Stimulated activated CD8-positive, alpha-beta memory T cell treated with anti-CD3 and anti-CD28 coated beads, Interleukin-7, amount 100 ng/mL, for 1 hour (primary cell): ENCODE measurements at regions not wholly inside any gene's neighbourhood (a gene's known extent, or its start where the extent isn't known, plus 50 kb on each side); places are given as distances from the start of the nearest gene placed in this dataset.
"Not testable (repeated sequence)": the region's sequence is repeated elsewhere in the genome, so short reads cannot be mapped to it uniquely, and the experiment has no call there.

Experiments
- DNase-seq, 2 donors: peaks; one replicate each; pipeline ENCODE4 v3.0.0-alpha.2; 2020; ENCODE audit warnings: low read depth in 2 of 2

GRCh38 chr3:105094588-105094987 is 272.1 kb upstream of the ALCAM start:
- no peak for DNase-seq

GRCh38 chr3:105096071-105096470 is 270.6 kb upstream of the ALCAM start:
- no peak for DNase-seq

DNA sequence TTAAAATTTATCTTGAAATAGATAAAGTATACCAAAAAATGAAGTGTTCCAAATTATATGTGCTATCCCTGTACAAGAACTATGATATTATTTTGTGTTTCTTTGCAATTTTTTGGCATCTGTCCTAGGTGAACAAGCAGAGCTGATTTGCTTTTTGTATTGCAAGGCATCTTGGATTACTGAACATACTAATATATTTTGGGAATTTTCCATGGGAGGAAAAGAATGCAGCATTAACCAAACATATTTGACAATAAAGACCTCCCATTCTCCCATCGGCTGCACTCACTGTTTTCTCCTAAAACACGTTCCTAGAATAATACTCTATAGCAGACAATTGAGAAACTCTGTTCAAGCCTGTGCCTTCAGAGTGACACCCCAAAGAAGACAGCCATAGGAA is 265.1 kb upstream of the ALCAM start:
- DNase-seq = no peak

- DNase-seq = no peak
Measured at GRCh38 chr3:105103139-105103538, 263.6 kb upstream of the ALCAM start.

- DNase-seq = no peak
Measured at GRCh38 chr3:105108823-105109222, 257.9 kb upstream of the ALCAM start.

DNA sequence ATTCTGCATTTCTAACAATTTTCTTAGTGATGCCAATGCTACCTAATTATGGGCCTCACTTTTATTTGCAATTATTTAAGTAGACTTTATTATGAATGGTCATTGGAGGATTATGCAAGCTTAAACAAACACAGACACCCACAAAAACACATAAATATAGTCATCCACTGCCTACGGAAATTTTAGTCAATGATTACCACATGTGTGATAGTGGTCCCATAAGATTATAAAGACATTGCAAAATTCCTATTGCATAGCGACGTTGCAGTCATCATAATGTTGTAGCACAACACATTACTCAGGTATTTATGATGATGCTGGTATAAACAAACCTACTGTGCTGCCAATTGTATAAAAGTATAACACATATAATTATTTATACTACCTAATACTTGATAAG is 247.8 kb upstream of the ALCAM start:
- no peak for DNase-seq

- no peak for DNase-seq
Measured at GRCh38 chr3:105119801-105120340, 246.8 kb upstream of the ALCAM start.

DNA sequence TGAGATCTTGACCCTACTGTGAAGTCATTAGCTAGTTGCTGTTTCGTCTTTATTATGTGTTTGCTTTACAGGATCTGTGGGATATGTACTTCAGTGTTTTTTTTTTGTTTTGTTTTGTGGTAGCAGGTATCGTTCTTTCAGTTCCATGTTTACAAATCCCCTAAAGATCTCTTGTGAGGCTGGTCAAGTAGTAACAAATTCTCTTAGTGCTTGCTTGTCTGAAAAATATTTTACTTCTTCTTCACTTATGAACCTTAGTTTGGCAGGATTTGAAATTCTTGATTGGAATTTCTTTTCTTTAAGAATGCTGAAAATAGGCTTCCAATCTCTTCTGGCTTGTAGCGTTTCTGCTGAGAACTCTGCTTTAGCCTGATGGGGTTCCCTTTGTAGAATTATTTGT is 235.8 kb upstream of the ALCAM start:
- DNase-seq = no peak

GRCh38 chr3:105137911-105138310 is 228.8 kb upstream of the ALCAM start:
- DNase-seq = no peak

DNA sequence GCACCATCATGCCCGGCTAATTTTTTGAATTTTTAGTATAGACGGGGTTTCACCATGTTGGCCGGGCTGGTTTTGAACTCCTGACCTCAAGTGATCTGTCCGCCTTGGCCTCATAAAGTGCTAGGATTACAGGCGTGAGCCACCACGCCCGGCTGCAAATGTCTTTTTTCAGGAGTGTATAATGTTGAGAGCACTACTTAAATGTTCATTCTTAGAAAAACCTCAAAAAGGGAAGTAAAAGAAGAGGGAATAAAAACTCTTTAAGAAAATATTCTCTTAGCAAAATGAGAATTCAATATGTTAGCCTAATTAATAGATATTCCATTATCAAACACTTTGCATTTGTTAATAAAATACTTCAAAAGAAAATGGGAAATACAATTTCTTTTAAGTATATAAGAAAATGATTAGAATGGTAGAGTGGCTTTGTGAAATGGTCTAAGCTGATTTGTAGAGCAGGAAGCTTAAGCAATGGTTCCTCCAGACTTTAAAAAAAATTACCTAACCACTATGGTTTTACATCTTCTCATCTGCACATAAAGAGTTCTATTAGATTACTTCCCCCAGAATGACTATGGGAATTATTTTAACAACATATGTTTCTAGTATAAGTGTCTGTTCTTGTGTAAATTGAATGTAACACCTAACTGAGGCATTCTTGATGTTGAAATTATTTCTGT is 226.7 kb upstream of the ALCAM start:
- DNase-seq = no peak

- DNase-seq = no peak
Measured at GRCh38 chr3:105140899-105141367, 225.8 kb upstream of the ALCAM start.

DNA sequence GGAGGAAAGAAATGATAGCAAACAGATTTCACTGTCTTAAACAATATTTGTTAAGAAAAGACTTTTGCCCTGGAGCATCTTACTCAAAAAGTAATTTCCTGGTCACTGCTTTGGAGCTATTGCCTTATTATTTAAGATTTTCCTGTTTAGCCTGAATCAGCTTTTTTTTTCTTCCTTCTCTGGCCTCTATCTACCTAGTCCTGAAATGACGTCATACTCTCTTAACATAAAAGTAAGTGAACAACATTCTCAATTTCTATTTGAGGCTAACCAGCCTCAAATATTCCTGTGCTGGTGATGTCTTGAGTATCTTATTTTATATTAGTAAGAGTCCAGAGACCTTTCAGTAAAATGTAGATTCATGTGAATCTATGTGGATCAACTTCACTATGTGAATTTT is 221.9 kb upstream of the ALCAM start:
- no peak for DNase-seq

- no peak for DNase-seq
Measured at GRCh38 chr3:105145511-105145910, 221.2 kb upstream of the ALCAM start.

GRCh38 chr3:105149197-105149596 is 217.5 kb upstream of the ALCAM start:
- DNase-seq = not testable (repeated sequence)

DNA sequence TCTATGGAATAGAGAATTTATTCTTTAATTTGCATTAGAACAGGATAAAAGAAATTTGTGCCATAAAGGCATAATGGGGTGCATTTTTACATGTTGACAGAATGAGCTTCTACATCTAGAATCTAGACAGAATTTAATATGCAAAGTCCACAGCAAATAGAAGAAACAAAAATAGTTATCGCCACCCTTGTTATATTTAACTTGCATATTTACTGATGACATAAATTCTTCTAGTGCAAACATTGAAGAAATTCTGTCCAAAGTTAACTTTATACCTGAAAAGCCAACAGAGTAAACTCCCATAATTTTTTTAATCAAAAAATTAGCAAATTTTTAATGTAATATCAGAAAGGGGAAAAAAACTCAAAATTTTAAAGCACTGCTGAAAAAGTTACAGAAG is 213.7 kb upstream of the ALCAM start:
- no peak for DNase-seq

DNA sequence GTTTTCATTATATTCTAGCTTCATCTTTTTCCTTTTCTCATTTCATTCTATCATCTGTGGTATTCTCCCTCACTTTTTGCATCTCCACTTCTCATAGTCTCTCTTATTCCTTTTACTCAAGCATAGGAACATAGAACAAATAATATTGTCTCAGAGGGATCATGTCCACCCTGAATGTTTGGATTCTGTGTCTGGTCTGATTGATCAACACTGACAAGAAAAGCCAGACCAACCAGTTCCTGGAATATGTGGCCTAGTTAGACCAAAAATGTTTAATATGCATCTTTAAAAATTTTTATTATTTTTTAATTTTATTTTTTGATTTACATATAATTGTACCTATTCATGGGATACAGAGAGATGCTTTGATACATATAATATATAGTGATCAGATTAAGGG is 212.0 kb upstream of the ALCAM start:
- DNase-seq = no peak

DNA sequence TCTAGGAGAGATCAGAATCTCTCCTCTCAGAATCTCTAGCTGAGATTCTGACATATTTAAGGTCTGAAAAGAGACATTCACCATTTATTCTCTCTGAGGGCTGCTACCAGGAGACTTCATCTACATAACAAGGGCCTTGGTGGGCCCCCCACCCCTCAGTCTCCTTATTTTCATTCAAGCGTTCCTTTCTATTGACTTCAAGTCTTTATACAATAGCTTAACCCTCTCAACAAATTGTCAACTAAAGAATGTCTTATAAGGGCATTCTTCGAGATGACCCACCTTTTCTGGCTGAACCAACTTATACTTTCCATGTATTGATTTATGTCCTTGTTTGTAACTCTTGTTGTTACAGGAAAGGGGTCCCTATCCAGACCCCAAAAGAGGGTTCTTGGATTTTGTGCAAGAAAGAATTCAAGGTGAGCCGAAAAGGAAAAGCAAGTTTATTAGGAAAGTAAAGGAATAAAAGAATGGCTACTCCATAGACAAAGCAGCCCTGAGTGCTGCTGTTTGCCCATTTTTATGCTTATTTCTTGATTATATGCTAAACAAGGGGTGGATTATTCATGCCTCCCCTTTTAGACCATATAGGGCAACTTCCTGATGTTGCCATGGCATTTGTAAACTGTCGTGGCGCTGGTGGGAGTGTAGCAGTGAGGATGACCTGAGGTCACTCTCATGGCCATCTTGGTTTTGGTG is 209.5 kb upstream of the ALCAM start:
- no peak for DNase-seq

DNA sequence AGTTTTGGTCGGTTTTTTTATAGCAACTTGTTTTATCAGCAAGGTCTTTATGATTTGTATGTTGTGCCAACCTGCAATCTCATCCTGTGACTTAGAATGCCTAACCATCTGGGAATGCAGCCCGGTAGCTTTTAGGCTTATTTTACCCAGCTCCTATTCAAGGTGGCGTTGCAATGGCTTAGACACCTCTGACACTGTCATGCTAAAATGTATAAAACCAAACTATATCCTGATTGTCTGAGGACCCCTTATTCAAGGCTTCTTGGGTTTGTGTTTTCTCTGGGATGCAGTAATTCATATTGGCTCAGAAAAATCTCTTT is 209.0 kb upstream of the ALCAM start:
- no peak for DNase-seq

GRCh38 chr3:105158286-105158685 is 208.4 kb upstream of the ALCAM start:
- DNase-seq = no peak

DNA sequence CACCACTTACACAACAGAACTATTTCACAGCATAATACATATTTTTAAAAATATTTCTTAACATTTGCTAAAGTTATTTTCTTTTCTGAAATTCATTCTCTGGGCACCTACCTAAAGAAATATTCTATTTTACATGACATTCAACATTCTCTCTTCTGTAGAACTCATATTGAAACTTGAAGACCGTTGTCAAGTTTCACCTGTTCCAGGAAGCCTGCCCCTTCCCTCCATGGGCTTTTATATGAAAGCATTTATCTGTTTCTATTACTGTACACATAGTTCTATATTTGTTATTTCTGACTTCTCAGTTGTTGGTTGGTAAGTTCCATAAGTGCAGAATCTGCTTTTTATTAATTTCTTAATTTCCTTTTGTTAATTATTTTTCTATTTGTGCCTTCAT is 204.3 kb upstream of the ALCAM start:
- no peak for DNase-seq

DNA sequence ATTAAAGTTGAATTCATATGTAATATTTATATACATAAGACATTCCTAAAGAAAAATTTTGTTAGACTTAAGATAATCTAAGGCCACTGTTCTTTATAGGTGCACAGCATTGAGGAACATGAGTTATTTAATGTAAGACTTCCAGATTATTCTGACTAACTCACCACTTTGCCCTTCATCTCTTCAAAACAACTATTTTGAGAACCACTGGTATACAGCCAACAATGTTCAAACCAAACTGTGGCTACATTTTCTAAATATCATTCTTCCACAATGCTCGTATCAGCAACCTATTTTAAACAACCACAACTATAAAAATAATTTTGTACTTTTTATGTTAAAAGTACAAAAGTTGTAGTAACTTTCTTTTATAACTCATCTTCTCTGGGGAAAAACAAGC is 199.8 kb upstream of the ALCAM start:
- no peak for DNase-seq

- no peak for DNase-seq
Measured at GRCh38 chr3:105170423-105170822, 196.3 kb upstream of the ALCAM start.

DNA sequence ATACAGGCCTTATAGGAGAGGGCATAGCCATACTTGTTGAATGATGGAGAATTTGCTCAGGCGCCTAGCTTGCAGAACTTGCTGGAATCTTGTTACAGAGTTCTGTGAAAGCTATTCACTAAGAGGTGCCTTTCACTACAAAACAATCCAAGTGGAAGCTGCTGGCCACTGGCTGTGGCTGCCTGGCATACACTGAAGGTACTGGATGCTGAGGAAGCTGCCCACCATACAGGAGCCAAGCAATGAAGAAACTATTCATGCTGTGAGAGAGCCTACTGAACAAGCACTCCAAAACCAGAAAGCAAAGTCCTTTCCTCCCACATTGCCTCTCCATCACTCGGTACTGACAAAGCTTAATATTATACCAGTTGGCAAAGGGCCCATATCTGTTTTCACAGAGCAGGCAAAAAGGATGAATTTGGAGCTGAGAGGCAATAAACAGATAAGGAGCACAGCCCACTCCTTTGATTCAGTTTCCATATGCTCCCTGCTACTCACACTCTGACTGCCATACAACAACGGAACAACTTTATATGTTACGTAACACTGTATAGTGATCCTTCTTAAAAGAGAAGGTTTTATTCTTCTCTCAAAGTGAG is 192.6 kb upstream of the ALCAM start:
- DNase-seq = no peak
